ENCODE measurements at regions not wholly inside any gene's neighbourhood (a gene's known extent, or its start where the extent isn't known, plus 50 kb on each side); places are given as distances from the start of the nearest gene placed in this dataset.

DNA sequence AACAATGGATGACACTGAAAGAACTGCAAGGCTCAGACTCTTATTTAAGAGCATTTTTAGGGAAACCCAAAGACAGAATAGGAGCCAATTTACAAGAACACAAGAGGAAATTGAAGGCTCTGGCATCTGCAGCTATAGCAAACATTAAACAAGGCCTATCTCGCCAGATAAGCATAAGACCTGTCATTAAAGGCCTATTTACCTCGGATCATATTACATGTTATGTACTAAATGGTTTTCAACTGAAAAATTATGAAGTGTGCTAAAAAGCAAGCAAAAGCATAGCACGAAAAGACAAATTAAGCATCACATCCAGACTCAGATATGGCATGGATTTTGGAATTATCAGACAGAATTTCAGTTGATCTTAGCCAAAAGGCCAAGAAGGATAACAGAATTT lies 617.1 kb downstream of the SQOR start:
- TF ChIP-seq CTCF (IDR thresholded peaks at IDR 0.05) (no peak), EZH2 (IDR thresholded peaks at IDR 0.05; ENCODE audit: borderline replicate concordance, insufficient read depth, low read depth, low read length, poor library complexity, severe bottlenecking) (no peak)

Measured in B cell (primary cell).